H1 (cell line): ENCODE measurements at regions not wholly inside any gene's neighbourhood (a gene's known extent, or its start where the extent isn't known, plus 50 kb on each side); places are given as distances from the start of the nearest gene placed in this dataset.

ENCODE experiments used
- CTBP2 ChIP-seq: IDR thresholded peaks from 2 replicates; pipeline ENCODE4 v1.7.0; 2011; ENCODE audit warnings: borderline replicate concordance, mild to moderate bottlenecking, moderate library complexity, mixed read lengths, low read length; ENCODE audit not compliant: insufficient read depth, insufficient read length

DNA sequence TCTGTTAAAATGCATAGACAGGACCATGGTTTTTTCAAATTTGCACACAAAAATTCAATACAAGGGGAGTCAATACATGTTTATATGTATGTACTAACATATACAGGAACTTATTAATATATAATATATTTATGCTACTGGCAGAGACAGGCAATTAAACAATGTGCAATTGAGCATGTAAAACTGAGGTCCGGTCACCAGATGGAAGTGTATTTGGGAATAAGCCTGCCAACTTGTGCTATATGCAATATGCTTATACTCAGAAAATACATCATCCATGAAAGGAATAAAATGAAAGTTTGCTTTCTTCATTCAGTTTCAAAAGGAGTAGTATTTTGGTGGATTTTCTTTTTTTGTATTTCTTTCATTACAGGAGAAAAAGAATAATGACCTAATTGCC, 640.2 kb upstream of the CXADR start (continued):
- no peak for TF ChIP-seq CTBP2
